Upper lobe of left lung (tissue), 6 donors: ENCODE measurements at regions not wholly inside any gene's neighbourhood (a gene's known extent, or its start where the extent isn't known, plus 50 kb on each side); places are given as distances from the start of the nearest gene placed in this dataset.
"Not testable (repeated sequence)": the region's sequence is repeated elsewhere in the genome, so short reads cannot be mapped to it uniquely, and the experiment has no call there.

ENCODE experiments used
- ATAC-seq, 2 donors: fragments of 200-7000 bp; cut with Tn5 transposase; one replicate each; pipeline ENCODE4 v1.9.1; 2022; ENCODE audit warnings: mild to moderate bottlenecking in 2 of 2, moderate library complexity in 2 of 2; ENCODE audit not compliant: low FRiP score in 2 of 2
- DNase-seq, 2 donors: peaks; one replicate each; pipeline ENCODE4 v3.0.0-alpha.2; 2019 to 2020
- H3K27ac ChIP-seq, 4 donors: fragments of 200-600 bp; sonication (generic); one replicate each; pipeline ENCODE4 v1.5.1; 2016 to 2019
- H3K27me3 ChIP-seq, 4 donors: fragments of 200-600 bp; sonication (generic); one replicate each; pipeline ENCODE4 v1.5.1; 2017 to 2019
- H3K36me3 ChIP-seq, 4 donors: fragments of 200-600 bp; sonication (generic); one replicate each; pipeline ENCODE4 v1.5.1; 2016 to 2019
- H3K4me1 ChIP-seq, 4 donors: fragments of 200-600 bp; sonication (generic); one replicate each; pipeline ENCODE4 v1.5.1; 2018 to 2019
- H3K4me3 ChIP-seq, 4 donors: fragments of 200-600 bp; sonication (generic); one replicate each; pipeline ENCODE4 v1.5.1; 2017 to 2019; ENCODE audit warnings: mild to moderate bottlenecking in 2 of 4, moderate library complexity in 1 of 4
- H3K9me3 ChIP-seq, 4 donors: fragments of 200-600 bp; sonication (generic); one replicate each; pipeline ENCODE4 v1.5.1; 2018 to 2019
- CTCF ChIP-seq, 6 experiments: fragments of 450-650 bp in 4 of 6; fragments of 200-600 bp in 2 of 6; sonication (generic) in 2 of 6; IDR thresholded peaks; one replicate each; pipeline ENCODE4 v1.5.1; 2016 to 2019; ENCODE audit warnings: antibody characterized with exemption in 6 of 6
- EP300 ChIP-seq, 4 donors: sonication (generic); formaldehyde crosslinking; IDR thresholded peaks; one replicate each; pipeline ENCODE4 v1.5.1; 2017; ENCODE audit warnings: antibody characterized with exemption in 4 of 4, control low read depth in 2 of 4
- POLR2A ChIP-seq, 4 donors: fragments of 450-650 bp; IDR thresholded peaks; one replicate each; pipeline ENCODE4 v1.5.1; 2016 to 2017; ENCODE audit warnings: antibody characterized with exemption in 4 of 4, mild to moderate bottlenecking in 2 of 4
- POLR2AphosphoS5 ChIP-seq, 2 donors: sonication (generic); formaldehyde crosslinking; IDR thresholded peaks; one replicate each; pipeline ENCODE4 v1.5.1; 2017; ENCODE audit warnings: antibody characterized with exemption in 2 of 2
- WGBS, 2 donors: methylation state at CpG; one replicate each; pipeline ENCODE4 v1.1.5; 2017 to 2018; 5-methylcytosine and 5-hydroxymethylcytosine counted together
- donor health status: DM: no; HTN: no; CAD: no; lungs with moderate emphysema.
- donor health status: DM: no; HTN: yes; CAD: no; lungs with severe emphysema.

GRCh38 chr11:33952805-33953204 is 60.9 kb upstream of the LMO2 start:
- Histone ChIP-seq H3K27me3 (no peaks in the 10 kb centered on the region), H3K9me3 (no peaks in the 10 kb centered on the region), H3K27ac (no peak overlapping the region), H3K36me3 (no peaks in the 10 kb centered on the region), H3K4me3 (no peak overlapping the region), H3K4me1 (peaks cover 0 to 4% (median 0%) of the 10 kb centered on the region in 4 donors)
- ATAC-seq = no peak
- DNase-seq = no peak
- TF ChIP-seq POLR2AphosphoS5 (IDR thresholded peaks at IDR 0.05) (no peak), CTCF (IDR thresholded peaks at IDR 0.05) (no peak), EP300 (IDR thresholded peaks at IDR 0.05) (no peak), POLR2A (IDR thresholded peaks at IDR 0.05) (no peak)
- 77 to 78% methylated on average over 5 of the region's 5 CpGs for WGBS, 2 donors

GRCh38 chr11:33949252-33949913 is 57.5 kb upstream of the LMO2 start:
- 88 to 93% methylated on average over 7 to 8 of the region's 8 CpGs for WGBS, 2 donors
- Histone ChIP-seq H3K9me3 (no peaks in the 10 kb centered on the region), H3K36me3 (no peaks in the 10 kb centered on the region), H3K4me1 (peaks cover 0 to 4% (median 0%) of the 10 kb centered on the region in 4 donors), H3K4me3 (no peak overlapping the region), H3K27ac (no peak overlapping the region), H3K27me3 (no peaks in the 10 kb centered on the region)
- ATAC-seq (no peak), DNase-seq (no peak)
- no peak for TF ChIP-seq POLR2AphosphoS5 (IDR thresholded peaks at IDR 0.05)
- TF ChIP-seq POLR2A (IDR thresholded peaks at IDR 0.05) = no peak
- no peak for TF ChIP-seq CTCF (IDR thresholded peaks at IDR 0.05)
- no peak for TF ChIP-seq EP300 (IDR thresholded peaks at IDR 0.05)

GRCh38 chr11:33948494-33948893 is 56.6 kb upstream of the LMO2 start:
- WGBS, 2 donors = 76 to 86% methylated on average over 2 of the region's 2 CpGs
- ATAC-seq (no peak), DNase-seq (no peak)
- H3K27me3 ChIP-seq = no peaks in the 10 kb centered on the region
- H3K27ac ChIP-seq = no peak overlapping the region
- H3K4me1 ChIP-seq = peaks cover 0 to 5% (median 2%) of the 10 kb centered on the region in 4 donors
- TF ChIP-seq POLR2AphosphoS5 (IDR thresholded peaks at IDR 0.05) = no peak
- H3K36me3 ChIP-seq = no peaks in the 10 kb centered on the region
- H3K4me3 ChIP-seq = no peak overlapping the region
- H3K9me3 ChIP-seq = no peaks in the 10 kb centered on the region

GRCh38 chr11:33947918-33948317 is 56.0 kb upstream of the LMO2 start:
- not testable (repeated sequence) for H3K27me3 ChIP-seq, H3K36me3 ChIP-seq, DNase-seq, H3K9me3 ChIP-seq, ATAC-seq, H3K4me3 ChIP-seq, H3K27ac ChIP-seq
- WGBS, 2 donors = 91 to 98% methylated on average over 5 of the region's 5 CpGs
- H3K4me1 ChIP-seq = peaks cover 0 to 11% (median 0%) of the 10 kb centered on the region in 4 donors

- Histone ChIP-seq H3K4me3 (no peak overlapping the region), H3K27me3 (no peaks in the 10 kb centered on the region), H3K27ac (no peak overlapping the region), H3K9me3 (no peaks in the 10 kb centered on the region), H3K4me1 (peaks cover 0 to 14% (median 7%) of the 10 kb centered on the region in 4 donors), H3K36me3 (no peaks in the 10 kb centered on the region)
- ATAC-seq (no peak), DNase-seq (no peak)
- 73 to 74% methylated on average over 4 of the region's 4 CpGs for WGBS, 2 donors
- TF ChIP-seq EP300 (IDR thresholded peaks at IDR 0.05) = no peak
- TF ChIP-seq POLR2A (IDR thresholded peaks at IDR 0.05) = no peak
- TF ChIP-seq CTCF (IDR thresholded peaks at IDR 0.05) = no peak
- TF ChIP-seq POLR2AphosphoS5 (IDR thresholded peaks at IDR 0.05) = no peak
These were observed 55.1 kb upstream of the LMO2 start for GRCh38 chr11:33946930-33947329.
